Fibroblast of lung (primary cell): ENCODE measurements at regions not wholly inside any gene's neighbourhood (a gene's known extent, or its start where the extent isn't known, plus 50 kb on each side); places are given as distances from the start of the nearest gene placed in this dataset.
"Not testable (repeated sequence)": the region's sequence is repeated elsewhere in the genome, so short reads cannot be mapped to it uniquely, and the experiment has no call there.

Experiments used
- DNase-seq, 2 donors: peaks; one replicate each; pipeline versions ENCODE4 v3.0.0 to v3.0.0-alpha.2; 2010; ENCODE audit warnings: low read depth in 2 of 2
- H2AFZ ChIP-seq: 2 replicates; pipeline ENCODE4 v1.5.1; 2012; ENCODE audit warnings: low read length, control low read depth, inconsistent platforms
- H3K27ac ChIP-seq: 2 replicates; pipeline ENCODE4 v1.5.1; 2011; ENCODE audit warnings: low read length, control low read depth; ENCODE audit not compliant: insufficient read depth
- H3K27me3 ChIP-seq: 2 replicates; pipeline ENCODE4 v1.5.1; 2011; ENCODE audit warnings: mild to moderate bottlenecking, low read length; ENCODE audit not compliant: control insufficient read depth, insufficient read depth
- H3K36me3 ChIP-seq: 2 replicates; pipeline ENCODE4 v1.5.1; 2011; ENCODE audit warnings: low read length; ENCODE audit not compliant: control insufficient read depth, insufficient read depth
- H3K4me1 ChIP-seq: 2 replicates; pipeline ENCODE4 v1.5.1; 2011; ENCODE audit warnings: low read length; ENCODE audit not compliant: control insufficient read depth, insufficient read depth; ENCODE audit errors: extremely low read depth
- H3K4me2 ChIP-seq: 2 replicates; pipeline ENCODE4 v1.5.1; 2011; ENCODE audit warnings: low read length, control low read depth; ENCODE audit not compliant: insufficient read depth; ENCODE audit errors: extremely low read depth
- H3K4me3 ChIP-seq, 4 experiments: fragments of 200-600 bp in 1 of 4; sonication (generic) in 1 of 4; replicated peaks in 1 of 4; 2 replicates each; pipeline ENCODE4 v1.5.1; 2011 to 2016; ENCODE audit warnings: low read length in 4 of 4, low read depth in 3 of 4, mild to moderate bottlenecking in 3 of 4, control low read depth in 2 of 4, inconsistent platforms in 1 of 4, mixed read lengths in 1 of 4; ENCODE audit not compliant: insufficient read depth in 1 of 4; ENCODE audit errors: control extremely low read depth in 1 of 4
- H3K79me2 ChIP-seq: 2 replicates; pipeline ENCODE4 v1.5.1; 2012; ENCODE audit warnings: mild to moderate bottlenecking, low read length, inconsistent platforms; ENCODE audit not compliant: control insufficient read depth, insufficient read depth
- H3K9ac ChIP-seq: 2 replicates; pipeline ENCODE4 v1.5.1; 2011; ENCODE audit warnings: mild to moderate bottlenecking, low read length, control low read depth; ENCODE audit not compliant: insufficient read depth
- H3K9me3 ChIP-seq: 2 replicates; pipeline ENCODE4 v1.5.1; 2012; ENCODE audit warnings: low read depth, low read length; ENCODE audit not compliant: control insufficient read depth, insufficient read depth
- H4K20me1 ChIP-seq: 2 replicates; pipeline ENCODE4 v1.5.1; 2011; ENCODE audit warnings: low read length; ENCODE audit not compliant: control insufficient read depth, insufficient read depth; ENCODE audit errors: extremely low read depth

DNA sequence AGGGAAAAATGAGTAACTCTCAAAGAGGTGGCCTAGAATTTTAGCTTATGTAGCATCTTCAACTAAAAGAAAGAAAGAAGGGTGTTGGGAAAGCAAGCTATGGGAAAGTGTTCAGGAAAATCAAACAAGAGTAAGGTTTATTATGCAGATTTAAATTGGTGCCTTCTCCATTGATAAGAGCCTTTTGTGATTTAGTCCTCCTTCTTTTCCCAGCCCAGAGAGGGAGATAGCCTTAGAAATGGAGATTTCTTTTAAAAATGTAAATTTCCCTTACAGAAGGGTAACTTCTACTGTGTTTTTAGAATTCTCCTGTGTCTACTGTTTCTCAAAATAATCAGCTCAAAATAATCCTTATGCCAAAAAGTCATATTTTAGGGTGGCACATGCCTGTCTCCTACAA, 104.5 kb downstream of the FAM72B start:
- H4K20me1 ChIP-seq, H3K4me3 ChIP-seq, H3K4me1 ChIP-seq, H3K79me2 ChIP-seq, H3K36me3 ChIP-seq, H3K4me2 ChIP-seq, DNase-seq, H3K27me3 ChIP-seq, H2AFZ ChIP-seq, H3K9ac ChIP-seq, H3K27ac ChIP-seq, H3K9me3 ChIP-seq: not testable (repeated sequence)

DNA sequence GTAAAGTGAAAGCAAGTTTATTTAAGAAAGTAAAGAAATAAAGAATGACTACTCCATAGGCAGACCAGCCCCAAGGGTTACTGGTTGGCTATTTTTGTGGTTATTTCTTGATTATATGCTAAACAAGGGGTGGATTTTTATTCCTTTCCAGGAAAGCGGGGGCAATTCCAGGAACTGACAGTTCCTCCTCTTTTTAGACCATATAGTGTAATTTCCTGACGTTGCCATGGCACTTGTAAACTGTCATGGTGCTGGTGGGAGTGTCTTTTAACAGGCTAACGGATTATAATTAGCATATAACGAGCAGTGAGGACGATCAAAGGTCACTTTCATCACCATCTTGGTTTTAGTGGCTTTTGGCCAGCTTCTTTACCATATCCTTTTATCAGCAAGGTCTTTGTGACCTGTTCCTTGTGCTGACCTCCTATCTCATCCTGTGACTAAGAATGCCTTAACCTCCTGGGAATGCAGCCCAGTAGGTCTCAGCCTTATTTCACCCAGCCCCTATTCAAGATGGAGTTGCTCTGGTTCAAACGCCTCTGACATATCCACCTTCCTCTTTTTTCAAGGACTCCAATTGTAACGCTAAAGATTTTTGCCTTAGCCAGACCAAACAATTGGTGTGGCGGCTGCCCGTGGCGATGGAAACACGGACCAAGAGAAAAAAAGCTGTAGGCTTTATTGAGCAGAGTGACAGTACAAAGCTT, 103.8 kb downstream of the FAM72B start:
- H2AFZ ChIP-seq, H3K4me1 ChIP-seq, H3K4me2 ChIP-seq, H3K4me3 ChIP-seq, H3K27ac ChIP-seq, H3K36me3 ChIP-seq, H4K20me1 ChIP-seq, H3K9me3 ChIP-seq, H3K9ac ChIP-seq, H3K79me2 ChIP-seq, H3K27me3 ChIP-seq, DNase-seq: not testable (repeated sequence)

DNA sequence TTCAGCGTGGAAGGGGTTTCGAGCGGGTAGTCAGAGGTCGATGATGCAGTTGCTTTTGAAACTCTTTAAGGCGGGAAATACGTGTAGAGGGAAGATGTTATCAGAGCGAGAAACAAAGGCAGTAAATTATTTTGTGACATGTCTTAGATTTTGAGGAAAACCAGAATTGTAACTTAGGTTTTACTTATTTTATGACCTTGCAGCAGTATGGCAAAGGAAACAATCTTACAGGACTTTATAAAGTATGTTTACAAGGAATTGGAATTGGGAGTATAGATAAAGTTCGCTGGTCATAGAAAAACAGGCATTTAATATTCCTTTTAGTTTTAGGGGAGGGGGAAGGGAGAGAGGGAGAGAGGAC, 103.3 kb downstream of the FAM72B start:
- H4K20me1 ChIP-seq, DNase-seq, H3K4me1 ChIP-seq, H3K27me3 ChIP-seq, H3K4me3 ChIP-seq, H3K36me3 ChIP-seq, H3K9me3 ChIP-seq, H3K4me2 ChIP-seq, H3K27ac ChIP-seq, H3K9ac ChIP-seq, H2AFZ ChIP-seq, H3K79me2 ChIP-seq: not testable (repeated sequence)

DNA sequence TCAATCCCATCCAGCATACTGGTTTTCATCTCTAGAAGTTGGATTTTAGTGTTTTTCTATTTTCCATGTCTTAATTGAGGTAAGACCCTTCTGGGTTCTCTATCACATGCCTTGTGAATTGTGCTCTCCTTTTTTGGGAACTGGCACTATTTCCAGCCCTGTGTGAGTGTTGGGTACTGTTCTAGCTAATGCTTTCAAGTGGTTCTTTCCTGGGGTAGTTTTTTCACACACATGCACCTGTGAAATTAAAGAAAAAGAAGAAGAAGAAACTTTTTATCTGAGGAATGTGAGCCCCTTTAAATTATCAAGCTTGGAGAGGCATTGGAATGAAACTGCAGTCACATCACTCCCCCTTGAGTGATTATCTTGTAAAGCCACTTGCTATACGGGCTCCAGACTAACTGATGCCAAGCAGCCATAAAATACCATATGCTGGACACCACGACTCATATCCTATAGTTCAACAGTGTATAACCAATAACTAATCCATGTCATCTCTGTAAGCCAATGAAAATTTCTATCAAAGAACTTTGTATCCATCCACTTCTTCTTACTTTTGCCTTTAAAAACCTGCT, 102.4 kb downstream of the FAM72B start:
- H2AFZ ChIP-seq, H3K4me1 ChIP-seq, H3K4me3 ChIP-seq, H3K36me3 ChIP-seq, H3K9me3 ChIP-seq, H4K20me1 ChIP-seq, H3K27me3 ChIP-seq, DNase-seq, H3K4me2 ChIP-seq, H3K27ac ChIP-seq, H3K9ac ChIP-seq, H3K79me2 ChIP-seq: not testable (repeated sequence)

DNA sequence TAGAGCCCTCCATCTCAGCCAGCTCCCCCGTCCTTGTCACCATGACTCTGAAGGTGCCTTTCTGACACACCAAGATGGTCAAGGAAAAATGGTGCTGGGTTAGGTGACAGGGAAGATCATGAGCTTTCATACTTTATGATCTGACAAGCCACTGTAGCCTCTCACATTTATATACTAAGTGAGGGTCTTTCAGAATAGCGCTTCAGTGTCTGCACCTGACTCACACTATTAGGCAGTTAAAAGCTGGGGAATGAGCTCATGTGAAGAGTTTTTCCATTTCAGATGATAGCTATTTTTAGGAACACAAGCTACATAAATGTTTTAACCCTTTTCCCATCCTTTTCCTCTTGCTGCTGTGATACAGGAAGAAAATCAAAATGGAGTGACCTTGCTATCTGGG, 101.1 kb downstream of the FAM72B start:
- not testable (repeated sequence) for H3K79me2 ChIP-seq, H3K4me2 ChIP-seq, H2AFZ ChIP-seq, H3K9me3 ChIP-seq, H3K36me3 ChIP-seq, H3K27ac ChIP-seq, H3K4me3 ChIP-seq, H3K9ac ChIP-seq, DNase-seq, H3K27me3 ChIP-seq, H3K4me1 ChIP-seq, H4K20me1 ChIP-seq

DNA sequence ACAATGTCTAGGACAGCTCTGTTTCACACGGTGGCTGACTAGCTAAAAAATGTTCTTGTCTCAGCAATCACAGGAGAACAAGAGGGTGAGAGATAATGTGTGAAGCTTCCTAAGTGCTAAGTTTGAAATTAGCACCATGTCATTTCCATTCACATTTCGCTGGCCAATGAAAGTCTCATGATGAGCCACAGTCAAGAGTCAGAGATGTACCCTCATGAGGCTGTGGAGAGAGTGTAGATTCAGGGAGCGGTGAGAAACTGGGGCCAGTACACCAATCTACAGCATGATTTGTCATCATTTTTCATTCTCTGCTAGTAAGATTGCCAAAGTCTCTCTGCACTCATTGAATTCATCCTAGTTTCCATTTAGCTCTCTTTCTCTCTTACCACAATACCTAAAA, 97.9 kb downstream of the FAM72B start:
- DNase-seq, H3K79me2 ChIP-seq, H3K36me3 ChIP-seq, H3K4me3 ChIP-seq, H3K4me1 ChIP-seq, H3K27ac ChIP-seq, H2AFZ ChIP-seq, H3K4me2 ChIP-seq, H3K9me3 ChIP-seq, H4K20me1 ChIP-seq, H3K27me3 ChIP-seq, H3K9ac ChIP-seq: not testable (repeated sequence)

DNA sequence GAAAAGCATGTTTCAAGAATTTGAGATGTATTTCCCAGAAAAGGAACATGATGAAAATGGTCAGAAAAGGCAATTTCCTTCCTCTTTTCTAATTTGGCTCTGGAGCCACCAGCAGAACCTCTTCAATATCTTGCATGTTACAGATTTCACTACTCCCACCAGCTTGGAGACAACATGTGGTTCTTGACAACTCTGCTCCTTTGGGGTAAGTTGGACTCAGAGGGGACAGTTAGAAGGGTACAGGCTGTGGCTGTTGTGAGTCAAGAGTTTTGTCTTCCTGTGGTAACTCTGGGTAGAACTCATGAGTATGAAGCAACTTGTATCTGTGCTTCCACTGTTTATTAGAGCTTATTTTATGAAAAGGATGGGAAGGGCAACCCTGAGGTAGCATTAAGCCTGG, 96.9 kb downstream of the FAM72B start:
- DNase-seq, H3K4me1 ChIP-seq, H3K9me3 ChIP-seq, H3K9ac ChIP-seq, H2AFZ ChIP-seq, H3K79me2 ChIP-seq, H3K4me3 ChIP-seq, H4K20me1 ChIP-seq, H3K4me2 ChIP-seq, H3K27ac ChIP-seq, H3K36me3 ChIP-seq, H3K27me3 ChIP-seq: not testable (repeated sequence)
